Retinal pigment epithelial cell (primary cell): ENCODE measurements at regions not wholly inside any gene's neighbourhood (a gene's known extent, or its start where the extent isn't known, plus 50 kb on each side); places are given as distances from the start of the nearest gene placed in this dataset.

ENCODE experiments used
- DNase-seq: peaks from one replicate; pipeline ENCODE4 v3.0.0-alpha.2; 2010; ENCODE audit warnings: low read depth
- H3K4me3 ChIP-seq: 2 replicates; pipeline ENCODE4 v1.5.1; 2011; ENCODE audit warnings: mild to moderate bottlenecking, low read length, control low read depth, moderate library complexity
- TF ChIP-seq, protein P1 (sequence below): conservative IDR thresholded peaks from 2 replicates; pipeline ENCODE4 v1.5.1; 2011; ENCODE audit warnings: low read depth, low read length, control low read depth, inconsistent platforms

DNA sequence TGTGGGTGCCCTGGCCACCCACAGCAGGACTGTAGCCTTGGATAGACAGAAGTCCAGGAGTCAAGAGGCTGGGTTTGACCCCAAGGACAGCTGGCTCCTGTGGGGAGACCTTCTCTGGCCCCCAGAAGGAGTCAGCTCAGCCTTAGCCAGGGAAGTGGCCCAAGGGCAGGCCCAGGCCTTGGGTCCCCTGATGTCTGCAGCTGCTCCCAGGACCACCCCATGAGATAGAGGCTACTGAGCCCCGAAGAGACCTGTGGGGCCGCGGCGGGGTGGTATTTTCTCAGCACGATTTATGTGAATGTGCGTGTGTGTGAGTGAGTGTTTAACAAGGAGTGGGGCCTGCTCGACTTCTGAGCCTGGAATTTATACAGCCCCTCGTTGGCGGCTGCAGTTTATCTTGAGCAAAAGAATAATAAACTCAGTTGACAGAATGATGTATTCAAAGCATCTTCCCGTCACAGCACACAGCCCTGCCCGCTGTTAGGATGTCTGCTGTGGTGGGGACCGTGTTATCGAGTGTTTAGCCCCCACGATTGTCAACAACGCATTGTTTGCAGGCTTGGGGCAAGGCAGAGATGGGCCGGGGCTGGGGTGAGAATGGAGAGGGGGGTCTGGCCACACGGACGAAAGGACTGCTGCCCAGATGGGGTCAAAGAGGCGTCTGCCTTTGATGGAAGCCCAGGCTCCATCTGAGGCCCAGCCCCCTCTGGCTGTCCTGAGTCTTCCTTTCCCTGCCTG, 163.3 kb downstream of the VEGFA start:
- no peak for DNase-seq
- TF ChIP-seq, protein P1, sequence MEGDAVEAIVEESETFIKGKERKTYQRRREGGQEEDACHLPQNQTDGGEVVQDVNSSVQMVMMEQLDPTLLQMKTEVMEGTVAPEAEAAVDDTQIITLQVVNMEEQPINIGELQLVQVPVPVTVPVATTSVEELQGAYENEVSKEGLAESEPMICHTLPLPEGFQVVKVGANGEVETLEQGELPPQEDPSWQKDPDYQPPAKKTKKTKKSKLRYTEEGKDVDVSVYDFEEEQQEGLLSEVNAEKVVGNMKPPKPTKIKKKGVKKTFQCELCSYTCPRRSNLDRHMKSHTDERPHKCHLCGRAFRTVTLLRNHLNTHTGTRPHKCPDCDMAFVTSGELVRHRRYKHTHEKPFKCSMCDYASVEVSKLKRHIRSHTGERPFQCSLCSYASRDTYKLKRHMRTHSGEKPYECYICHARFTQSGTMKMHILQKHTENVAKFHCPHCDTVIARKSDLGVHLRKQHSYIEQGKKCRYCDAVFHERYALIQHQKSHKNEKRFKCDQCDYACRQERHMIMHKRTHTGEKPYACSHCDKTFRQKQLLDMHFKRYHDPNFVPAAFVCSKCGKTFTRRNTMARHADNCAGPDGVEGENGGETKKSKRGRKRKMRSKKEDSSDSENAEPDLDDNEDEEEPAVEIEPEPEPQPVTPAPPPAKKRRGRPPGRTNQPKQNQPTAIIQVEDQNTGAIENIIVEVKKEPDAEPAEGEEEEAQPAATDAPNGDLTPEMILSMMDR, result no peak
- no peak overlapping the region for H3K4me3 ChIP-seq

DNA sequence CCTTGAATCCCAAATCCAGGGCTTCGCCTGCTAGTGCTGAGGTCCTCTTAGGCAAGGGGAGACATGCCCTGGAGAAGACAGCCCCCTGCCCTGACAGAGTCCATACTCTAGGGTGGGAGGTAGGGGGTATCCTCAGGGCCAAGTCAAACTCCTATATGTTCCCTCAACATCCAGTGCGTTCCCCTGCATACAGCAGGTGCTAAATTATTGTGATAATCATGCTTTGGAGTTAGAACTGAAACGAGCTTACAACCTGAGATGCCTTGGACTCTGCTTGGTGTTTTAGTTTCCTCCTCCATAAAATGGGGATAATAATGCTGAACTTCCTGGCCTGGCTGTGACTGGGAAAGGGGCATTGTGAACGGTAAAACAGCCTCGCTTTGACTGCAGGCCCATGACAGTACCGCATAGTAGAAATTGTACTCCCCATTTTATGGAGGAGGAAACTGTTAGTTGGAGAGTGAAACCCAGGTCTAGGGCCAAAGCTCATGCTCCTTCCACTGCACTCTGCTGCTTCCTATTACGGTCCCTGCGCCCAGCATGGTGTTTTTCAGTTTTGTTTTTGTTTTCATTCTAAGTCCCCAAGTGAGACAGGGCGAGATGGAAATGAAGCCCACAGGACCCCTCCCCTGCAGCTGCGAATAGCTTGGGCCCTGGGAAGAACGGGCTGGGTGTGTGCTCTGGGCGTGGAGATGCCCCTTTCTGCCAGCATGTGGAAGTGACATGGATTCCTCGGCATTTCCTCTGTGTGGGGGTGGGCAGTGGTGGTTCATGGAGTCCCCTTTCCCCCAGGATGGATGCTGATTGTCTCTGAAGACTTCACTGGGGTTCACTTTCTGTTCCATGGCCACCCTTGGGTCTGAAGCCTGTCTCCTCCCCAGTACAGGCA, 162.5 kb downstream of the VEGFA start:
- TF ChIP-seq, protein P1, result no peak
- no peak overlapping the region for H3K4me3 ChIP-seq
- DNase-seq, result no peak

DNA sequence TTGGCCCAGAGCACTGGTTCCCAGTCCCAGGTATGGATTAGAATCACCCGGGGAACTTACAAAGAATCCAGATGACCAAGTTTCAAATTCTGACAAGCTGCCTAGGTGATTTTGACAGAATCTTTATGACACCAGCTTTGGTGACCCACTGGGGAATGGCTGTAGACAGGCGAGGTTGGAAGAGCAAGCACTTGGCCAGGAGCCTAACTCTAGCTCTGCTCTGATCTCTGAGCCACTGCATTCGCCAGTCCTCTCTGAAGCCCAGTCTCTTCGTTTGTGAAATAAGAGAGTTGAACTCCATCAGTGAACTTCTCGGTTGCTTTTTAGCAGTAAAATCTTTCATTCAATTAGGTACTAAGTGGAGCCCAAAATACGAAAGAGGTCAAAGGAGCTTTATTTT, 161.2 kb downstream of the VEGFA start:
- H3K4me3 ChIP-seq, result no peak overlapping the region
- TF ChIP-seq, protein P1, result no peak
- no peak for DNase-seq

DNA sequence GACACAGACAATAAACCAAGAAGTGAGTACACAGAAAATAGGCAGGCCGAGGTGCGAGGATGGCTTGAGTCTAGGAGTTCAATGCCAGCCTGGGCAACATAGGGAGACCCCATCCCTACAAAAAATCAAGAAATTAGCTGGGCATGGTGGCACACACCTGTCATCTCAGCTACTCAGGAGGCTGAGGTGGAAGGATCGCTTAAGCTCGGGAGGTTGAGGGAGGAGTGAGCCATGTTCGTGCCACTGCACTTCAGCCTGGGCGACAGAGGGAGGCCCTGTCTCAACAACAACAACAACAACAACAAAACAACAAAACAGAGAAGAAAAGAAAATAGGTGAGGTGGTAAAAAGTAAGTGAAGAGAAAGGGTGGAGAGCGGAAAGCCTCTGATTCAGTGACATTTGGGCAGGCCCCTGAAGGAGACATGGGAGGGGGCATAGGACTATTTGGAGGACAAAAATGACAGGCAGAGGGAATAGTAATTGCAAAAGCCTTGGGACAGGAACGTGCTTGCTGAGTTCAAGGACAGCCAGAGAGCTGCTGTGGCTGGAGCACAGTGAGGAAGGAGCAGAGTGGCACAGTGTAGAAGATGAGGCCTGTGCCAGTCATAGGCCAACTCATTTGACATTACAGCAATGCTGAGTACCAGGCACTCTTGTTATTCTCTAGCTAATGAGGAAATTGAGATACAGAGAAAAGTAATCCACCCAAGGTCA, 160.6 kb downstream of the VEGFA start:
- no peak for DNase-seq
- TF ChIP-seq, protein P1, result no peak
- no peak overlapping the region for H3K4me3 ChIP-seq

DNA sequence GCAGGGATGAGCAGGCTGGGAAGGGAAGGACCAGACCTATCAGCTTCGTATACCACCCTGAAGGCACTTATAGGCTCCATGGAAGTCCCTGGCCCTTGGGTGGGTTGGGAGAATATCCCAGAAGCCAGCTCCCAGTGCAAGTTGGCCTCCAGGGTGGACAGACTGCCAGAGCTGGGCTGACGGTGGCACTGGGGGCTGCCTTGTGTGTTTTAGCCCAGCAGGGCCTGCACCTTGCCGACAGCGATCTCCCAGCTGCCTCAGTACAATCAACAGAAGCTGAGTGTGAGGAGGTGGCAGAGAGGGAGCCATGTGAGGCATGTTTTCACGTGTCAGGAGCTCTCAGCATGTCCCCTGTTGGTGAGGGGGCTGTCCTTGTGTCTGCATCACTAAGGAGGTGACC, 159.5 kb downstream of the VEGFA start:
- no peak overlapping the region for H3K4me3 ChIP-seq
- TF ChIP-seq, protein P1, result no peak
- DNase-seq, result no peak

DNA sequence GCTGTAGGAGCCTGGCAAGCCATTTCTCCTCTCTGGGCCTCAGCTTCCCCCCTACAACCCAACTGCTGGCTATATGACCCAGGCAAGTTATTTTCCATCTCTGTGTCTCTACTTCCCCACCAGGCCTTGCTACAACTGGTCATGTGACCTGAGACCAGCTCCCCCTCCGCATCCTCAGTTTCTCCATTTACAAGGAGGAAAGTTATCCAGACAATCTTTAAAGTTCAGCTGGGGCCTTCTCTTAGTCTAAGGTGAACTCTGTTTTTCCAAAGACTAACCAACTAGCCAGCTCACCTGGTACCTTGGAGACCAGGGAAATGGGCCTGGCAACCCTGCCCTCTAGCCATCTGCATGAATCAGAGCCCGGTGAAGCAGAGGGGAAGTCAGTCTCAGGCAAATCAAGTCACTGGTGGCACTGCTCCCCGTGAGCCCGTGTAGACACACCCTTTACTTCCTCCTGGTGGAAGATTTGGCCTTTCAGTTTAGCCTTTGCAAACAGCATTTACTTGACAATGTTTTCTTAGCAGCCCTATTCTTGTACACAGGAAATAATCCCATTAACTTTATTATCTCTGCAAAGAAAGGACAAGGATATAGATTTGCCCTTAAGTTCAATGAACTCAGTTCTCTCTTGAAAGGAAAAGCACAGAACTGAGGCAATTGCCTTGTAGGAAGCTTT, 157.7 kb downstream of the VEGFA start:
- no peak for DNase-seq
- H3K4me3 ChIP-seq, result no peak overlapping the region
- TF ChIP-seq, protein P1, result no peak
